ENCODE measurements at regions not wholly inside any gene's neighbourhood (a gene's known extent, or its start where the extent isn't known, plus 50 kb on each side); places are given as distances from the start of the nearest gene placed in this dataset.

- H3K9ac ChIP-seq (ENCODE audit: insufficient read depth in 1 of 2, low read length in 2 of 2) = no peak overlapping the region
- no peak overlapping the region for H3K4me3 ChIP-seq
- ATAC-seq (ENCODE audit: insufficient read depth, low FRiP score) = no peak
- peaks cover 0 to 4% (median 0%) of the 10 kb centered on the region in 4 donors for H3K9me3 ChIP-seq (ENCODE audit: control insufficient read depth in 4 of 4, insufficient read depth in 3 of 4, low read length in 3 of 4)
- WGBS, 2 donors = 89 to 94% methylated on average over 5 of the region's 5 CpGs
- no peak for TF ChIP-seq CTCF (IDR thresholded peaks at IDR 0.05; ENCODE audit: control extremely low read depth, extremely low read depth)
- no peak overlapping the region for H3K27ac ChIP-seq (ENCODE audit: low read depth in 1 of 2, low read length in 1 of 2)
- H3K36me3 ChIP-seq (ENCODE audit: control insufficient read depth in 4 of 4, insufficient read depth in 4 of 4, low read length in 4 of 4) = no peaks in the 10 kb centered on the region
- peak in 2 of 3 donors; percentile 45 to 61 for DNase-seq
- H3K4me1 ChIP-seq (ENCODE audit: control insufficient read depth in 5 of 5, insufficient read depth in 5 of 5, low read length in 5 of 5) = peaks cover 0 to 33% (median 5%) of the 10 kb centered on the region in 5 donors
- H3K27me3 ChIP-seq (ENCODE audit: control insufficient read depth in 3 of 3, insufficient read depth in 3 of 3, low read length in 2 of 3) = peaks cover 0 to 2% (median 0%) of the 10 kb centered on the region in 3 donors
These were observed 194.0 kb upstream of the MGMT start for GRCh38 chr10:129272866-129273650.

GRCh38 chr10:129273860-129274259 lies 193.2 kb upstream of the MGMT start:
- TF ChIP-seq CTCF (IDR thresholded peaks at IDR 0.05; ENCODE audit: control extremely low read depth, extremely low read depth) = no peak
- no peak overlapping the region for H3K4me3 ChIP-seq
- DNase-seq (no peak), ATAC-seq (ENCODE audit: insufficient read depth, low FRiP score) (no peak)
- no peak overlapping the region for H3K9ac ChIP-seq (ENCODE audit: insufficient read depth in 1 of 2, low read length in 2 of 2)
- peaks cover 0 to 2% (median 0%) of the 10 kb centered on the region in 3 donors for H3K27me3 ChIP-seq (ENCODE audit: control insufficient read depth in 3 of 3, insufficient read depth in 3 of 3, low read length in 2 of 3)
- H3K36me3 ChIP-seq (ENCODE audit: control insufficient read depth in 4 of 4, insufficient read depth in 4 of 4, low read length in 4 of 4) = no peaks in the 10 kb centered on the region
- peaks cover 0 to 39% (median 5%) of the 10 kb centered on the region in 5 donors for H3K4me1 ChIP-seq (ENCODE audit: control insufficient read depth in 5 of 5, insufficient read depth in 5 of 5, low read length in 5 of 5)
- WGBS, 2 donors = 86 to 87% methylated on average over 7 of the region's 7 CpGs
- H3K9me3 ChIP-seq (ENCODE audit: control insufficient read depth in 4 of 4, insufficient read depth in 3 of 4, low read length in 3 of 4) = peaks cover 0 to 4% (median 0%) of the 10 kb centered on the region in 4 donors
- H3K27ac ChIP-seq (ENCODE audit: low read depth in 1 of 2, low read length in 1 of 2) = no peak overlapping the region

GRCh38 chr10:129274748-129275474 lies 192.1 kb upstream of the MGMT start:
- TF ChIP-seq CTCF (IDR thresholded peaks at IDR 0.05; ENCODE audit: control extremely low read depth, extremely low read depth) = no peak
- H3K9me3 ChIP-seq (ENCODE audit: control insufficient read depth in 4 of 4, insufficient read depth in 3 of 4, low read length in 3 of 4) = peaks cover 0 to 1% (median 0%) of the 10 kb centered on the region in 4 donors
- ATAC-seq (ENCODE audit: insufficient read depth, low FRiP score) = no peak
- peaks cover 0 to 44% (median 5%) of the 10 kb centered on the region in 5 donors for H3K4me1 ChIP-seq (ENCODE audit: control insufficient read depth in 5 of 5, insufficient read depth in 5 of 5, low read length in 5 of 5)
- H3K36me3 ChIP-seq (ENCODE audit: control insufficient read depth in 4 of 4, insufficient read depth in 4 of 4, low read length in 4 of 4) = no peaks in the 10 kb centered on the region
- 81 to 90% methylated on average over 10 of the region's 10 CpGs for WGBS, 2 donors
- no peak for DNase-seq
- no peak overlapping the region for H3K27ac ChIP-seq (ENCODE audit: low read depth in 1 of 2, low read length in 1 of 2)
- peaks cover 0 to 2% (median 0%) of the 10 kb centered on the region in 3 donors for H3K27me3 ChIP-seq (ENCODE audit: control insufficient read depth in 3 of 3, insufficient read depth in 3 of 3, low read length in 2 of 3)
- H3K4me3 ChIP-seq = no peak overlapping the region
- no peak overlapping the region for H3K9ac ChIP-seq (ENCODE audit: insufficient read depth in 1 of 2, low read length in 2 of 2)

Data from lung (tissue), 11 donors.